ENCODE measurements at regions not wholly inside any gene's neighbourhood (a gene's known extent, or its start where the extent isn't known, plus 50 kb on each side); places are given as distances from the start of the nearest gene placed in this dataset.

- H3K27me3 ChIP-seq (ENCODE audit: control insufficient read depth, insufficient read depth, low read length, poor library complexity, severe bottlenecking) = no peaks in the 10 kb centered on the region
- no peaks in the 10 kb centered on the region for H3K36me3 ChIP-seq (ENCODE audit: control insufficient read depth, insufficient read depth, low read length)
- WGBS, 2 experiments (ENCODE audit: insufficient coverage in 1 of 2, insufficient read length in 1 of 2) = 80 to 96% methylated on average over 1 of the region's 1 CpG
- no peak overlapping the region for H3K27ac Mint-ChIP-seq
- H3K27me3 Mint-ChIP-seq (ENCODE audit: insufficient read depth) = no peaks in the 10 kb centered on the region
- no peak overlapping the region for H3K4me3 ChIP-seq (ENCODE audit: low read length)
- H3K4me3 Mint-ChIP-seq = no peak overlapping the region
- no peaks in the 10 kb centered on the region for H3K4me1 ChIP-seq (ENCODE audit: control insufficient read depth, insufficient read depth, low read length)
- H3K4me1 Mint-ChIP-seq = peaks cover 10% of the 10 kb centered on the region
- H3K9me3 Mint-ChIP-seq = peaks cover 6% of the 10 kb centered on the region
- peaks cover 6% of the 10 kb centered on the region for H3K9me3 ChIP-seq (ENCODE audit: control insufficient read depth, low read length)
- no peaks in the 10 kb centered on the region for H3K36me3 Mint-ChIP-seq (ENCODE audit: low read depth)
- H3K27ac ChIP-seq (ENCODE audit: low read depth, low read length) = no peak overlapping the region
- no peak for TF ChIP-seq CTCF (conservative IDR thresholded peaks at IDR 0.05)
- DNase-seq = no peak
- H3K9ac ChIP-seq (ENCODE audit: extremely low read depth, low read length, poor library complexity, severe bottlenecking) = no peak overlapping the region
Measured at GRCh38 chr3:190220362-190220761, 99.7 kb upstream of the P3H2 start.

- DNase-seq = no peak
- Histone ChIP-seq H3K9me3 (ENCODE audit: control insufficient read depth, low read length) (peaks cover 13% of the 10 kb centered on the region), H3K36me3 (ENCODE audit: control insufficient read depth, insufficient read depth, low read length) (no peaks in the 10 kb centered on the region), H3K27ac (ENCODE audit: low read depth, low read length) (no peak overlapping the region), H3K27me3 (ENCODE audit: control insufficient read depth, insufficient read depth, low read length, poor library complexity, severe bottlenecking) (no peaks in the 10 kb centered on the region), H3K4me1 (ENCODE audit: control insufficient read depth, insufficient read depth, low read length) (no peaks in the 10 kb centered on the region), H3K9ac (ENCODE audit: extremely low read depth, low read length, poor library complexity, severe bottlenecking) (no peak overlapping the region), H3K4me3 (ENCODE audit: low read length) (no peak overlapping the region)
- Mint-ChIP-seq H3K27ac (no peak overlapping the region), H3K4me3 (no peak overlapping the region), H3K4me1 (peaks cover 5% of the 10 kb centered on the region), H3K9me3 (peaks cover 9% of the 10 kb centered on the region), H3K27me3 (ENCODE audit: insufficient read depth) (no peaks in the 10 kb centered on the region), H3K36me3 (ENCODE audit: low read depth) (no peaks in the 10 kb centered on the region)
- 94% methylated on average over 3 of the region's 3 CpGs for WGBS, 2 experiments (ENCODE audit: insufficient coverage in 1 of 2, insufficient read length in 1 of 2)
- no peak for TF ChIP-seq CTCF (conservative IDR thresholded peaks at IDR 0.05)
Measured at GRCh38 chr3:190217081-190217480, 96.4 kb upstream of the P3H2 start.

- Mint-ChIP-seq H3K36me3 (ENCODE audit: low read depth) (no peaks in the 10 kb centered on the region), H3K27me3 (ENCODE audit: insufficient read depth) (no peaks in the 10 kb centered on the region)
Measured at GRCh38 chr3:190213727-190214126, 93.0 kb upstream of the P3H2 start.

More at GRCh38 chr3:190213727-190214126, 93.0 kb upstream of the P3H2 start:
- Histone ChIP-seq H3K4me3 (ENCODE audit: low read length) (no peak overlapping the region), H3K27ac (ENCODE audit: low read depth, low read length) (no peak overlapping the region), H3K27me3 (ENCODE audit: control insufficient read depth, insufficient read depth, low read length, poor library complexity, severe bottlenecking) (no peaks in the 10 kb centered on the region), H3K9me3 (ENCODE audit: control insufficient read depth, low read length) (peaks cover 21% of the 10 kb centered on the region), H3K36me3 (ENCODE audit: control insufficient read depth, insufficient read depth, low read length) (no peaks in the 10 kb centered on the region), H3K9ac (ENCODE audit: extremely low read depth, low read length, poor library complexity, severe bottlenecking) (no peak overlapping the region), H3K4me1 (ENCODE audit: control insufficient read depth, insufficient read depth, low read length) (no peaks in the 10 kb centered on the region)
- TF ChIP-seq CTCF (conservative IDR thresholded peaks at IDR 0.05) = no peak
- Mint-ChIP-seq H3K4me1 (peaks cover 3% of the 10 kb centered on the region), H3K9me3 (peaks cover 8% of the 10 kb centered on the region), H3K27ac (no peak overlapping the region), H3K4me3 (no peak overlapping the region)
- no peak for DNase-seq
